K562 (cell line): ENCODE measurements at regions not wholly inside any gene's neighbourhood (a gene's known extent, or its start where the extent isn't known, plus 50 kb on each side); places are given as distances from the start of the nearest gene placed in this dataset.

ENCODE experiments used
- ATAC-seq: fragments of 200-7000 bp; cut with Tn5 transposase; 3 replicates; pipeline ENCODE4 v1.9.1; 2020; ENCODE audit warnings: moderate library complexity
- BruUV-seq: library from RNA; stranded (reverse); fragments of 400-500 nt; replicated peaks from 2 replicates; lab custom pipeline; 2021; lab: Mats Ljungman, UMichigan
- CTCF ChIA-PET: fragments of 300-600 bp; formaldehyde crosslinking; extraction: SDS; loops from one replicate; lab custom pipeline; 2021; ENCODE audit warnings: low intra/inter-chr PET ratio; lab: Yijun Ruan, JAX
- POLR2A ChIA-PET: fragments of 300-600, 350-650 bp; sonication (Branson Sonifier 250); formaldehyde crosslinking; extraction: SDS; loops from one replicate; lab custom pipeline; 2021; ENCODE audit warnings: antibody characterized with exemption, inconsistent platforms; lab: Yijun Ruan, JAX
- DNase-seq, 4 experiments: peaks; one replicate each; pipeline versions ENCODE4 v3.0.0 to v3.0.0-alpha.2; 2011 to 2018; ENCODE audit warnings: low spot score in 3 of 4, mixed read lengths in 3 of 4; ENCODE audit errors: extremely low read depth in 1 of 4
- FAIRE-seq: peaks from 2 replicates; lab custom pipeline; 2011; peaks lifted over from hg19 to GRCh38; lab: Jason Lieb, UNC
- H2AFZ ChIP-seq: 2 replicates; pipeline ENCODE4 v1.6.0; 2011; ENCODE audit warnings: low read depth, low read length, control low read depth, inconsistent platforms
- H3K27ac ChIP-seq: fragments of 200-600 bp; 3 replicates; pipeline ENCODE4 v1.8.0; 2011; ENCODE audit warnings: low read depth, mild to moderate bottlenecking, control low read depth, inconsistent platforms, low read length, moderate library complexity, mixed read lengths; ENCODE audit errors: extremely low read depth
- H3K27me3 ChIP-seq, 2 experiments: fragments of 300-600 bp in 1 of 2; 2 replicates in 1 of 2; 3 replicates in 1 of 2; pipeline versions ENCODE4 v1.6.0 to v1.8.0; 2011; ENCODE audit warnings: inconsistent platforms in 2 of 2, low read length in 2 of 2, mild to moderate bottlenecking in 1 of 2, mixed read lengths in 1 of 2, moderate library complexity in 1 of 2; ENCODE audit not compliant: control insufficient read depth in 2 of 2, insufficient read depth in 2 of 2
- H3K36me3 ChIP-seq: fragments of 300-600 bp; 3 replicates; pipeline ENCODE4 v1.8.0; 2011; ENCODE audit warnings: mild to moderate bottlenecking, low read length, inconsistent platforms; ENCODE audit not compliant: control insufficient read depth, insufficient read depth
- H3K4me1 ChIP-seq, 2 experiments: fragments of 200-600 bp in 1 of 2; replicated peaks in 1 of 2; 2 replicates in 1 of 2; 3 replicates in 1 of 2; pipeline versions ENCODE4 v1.5.1 to v1.8.0; 2011; ENCODE audit warnings: inconsistent platforms in 2 of 2, low read length in 2 of 2, mild to moderate bottlenecking in 1 of 2, mixed read lengths in 1 of 2, moderate library complexity in 1 of 2; ENCODE audit not compliant: control insufficient read depth in 2 of 2, insufficient read depth in 2 of 2
- H3K4me2 ChIP-seq: 2 replicates; pipeline ENCODE4 v1.6.1; 2011; ENCODE audit warnings: low read length, control low read depth, inconsistent platforms, mixed read lengths; ENCODE audit not compliant: insufficient read depth
- H3K4me3 ChIP-seq: fragments of 200-600 bp; sonication (generic), shearing (Covaris generic); 2 replicates; pipeline ENCODE4 v1.5.1; 2016; ENCODE audit warnings: control low read depth, inconsistent platforms
- H3K79me2 ChIP-seq: fragments of 200-600 bp; 3 replicates; pipeline ENCODE4 v1.8.0; 2011; ENCODE audit warnings: low read length, inconsistent platforms; ENCODE audit not compliant: control insufficient read depth, insufficient read depth
- H3K9ac ChIP-seq, 2 experiments: 2 replicates each; pipeline versions ENCODE4 v1.6.0 to v1.6.1; 2011; ENCODE audit warnings: low read depth in 2 of 2, low read length in 2 of 2, control low read depth in 1 of 2, inconsistent platforms in 1 of 2, mild to moderate bottlenecking in 1 of 2, mixed read lengths in 1 of 2; ENCODE audit not compliant: insufficient read depth in 1 of 2
- H3K9me1 ChIP-seq: one replicate; pipeline ENCODE4 v1.6.0; 2011; ENCODE audit warnings: inconsistent platforms, mild to moderate bottlenecking, low read length, moderate library complexity; ENCODE audit not compliant: control insufficient read depth, insufficient read depth
- H3K9me3 ChIP-seq: replicated peaks from 2 replicates; pipeline ENCODE4 v1.5.1; 2011; ENCODE audit warnings: low read depth, low read length, inconsistent platforms; ENCODE audit not compliant: control insufficient read depth, insufficient read depth
- H4K20me1 ChIP-seq: replicated peaks from 2 replicates; pipeline ENCODE4 v1.6.1; 2011; ENCODE audit warnings: low read length, inconsistent platforms, mixed read lengths; ENCODE audit not compliant: control insufficient read depth, insufficient read depth
- AFF1 ChIP-seq, 2 experiments: fragments of 450-650 bp; IDR thresholded peaks; 2 replicates each; pipeline ENCODE4 v1.6.1; 2018; ENCODE audit warnings: mild to moderate bottlenecking in 2 of 2, low read depth in 1 of 2; ENCODE audit not compliant: partially characterized antibody in 2 of 2
- ATF4 ChIP-seq: fragments of 450-650 bp; formaldehyde crosslinking; IDR thresholded peaks from 2 replicates; pipeline ENCODE4 v1.4.0; 2022; ENCODE audit warnings: mild to moderate bottlenecking, moderate library complexity
- ELK1 ChIP-seq: sonication (generic); formaldehyde crosslinking; IDR thresholded peaks from 2 replicates; pipeline ENCODE4 v1.8.1; 2022; ENCODE audit warnings: missing genetic modification reagents
- KAT2B ChIP-seq: IDR thresholded peaks from one replicate; pipeline ENCODE4 v1.6.1; 2012; ENCODE audit warnings: low read depth, mild to moderate bottlenecking, control low read depth, inconsistent platforms, low read length, moderate library complexity
- LARP7 ChIP-seq: fragments of 450-650 bp; IDR thresholded peaks from 2 replicates; pipeline ENCODE4 v1.6.1; 2016
- MAX ChIP-seq: sonication (generic); formaldehyde crosslinking; IDR thresholded peaks from 2 replicates; pipeline ENCODE4 v1.9.0; 2022; ENCODE audit warnings: mild to moderate bottlenecking, missing genetic modification reagents
- NFRKB ChIP-seq: fragments of 450-650 bp; IDR thresholded peaks from 2 replicates; pipeline ENCODE4 v1.6.1; 2016; ENCODE audit warnings: low read depth
- RB1 ChIP-seq: fragments of 450-650 bp; IDR thresholded peaks from 2 replicates; pipeline ENCODE4 v1.6.1; 2017; ENCODE audit warnings: low read depth, mild to moderate bottlenecking
- TCF3 ChIP-seq: sonication (generic); formaldehyde crosslinking; IDR thresholded peaks from 2 replicates; pipeline ENCODE4 v1.4.0; 2020; ENCODE audit warnings: mild to moderate bottlenecking, missing genetic modification reagents
- XRCC5 ChIP-seq: fragments of 200-400 bp; formaldehyde crosslinking; IDR thresholded peaks from 2 replicates; pipeline ENCODE4 v1.6.1; 2017; ENCODE audit warnings: low read depth, mild to moderate bottlenecking, low read length
- ZKSCAN3 ChIP-seq: fragments of 250-450 bp; sonication (Bioruptor Pico); IDR thresholded peaks from 2 replicates; pipeline ENCODE4 v1.4.0; 2020
- ZNF253 ChIP-seq: fragments of 250-450 bp; sonication (Bioruptor Pico); conservative IDR thresholded peaks from 2 replicates; pipeline ENCODE4 v1.6.1; 2021; ENCODE audit warnings: mild to moderate bottlenecking
- ZNF696 ChIP-seq: fragments of 250-450 bp; sonication (Bioruptor Pico); conservative IDR thresholded peaks from 2 replicates; pipeline ENCODE4 v1.4.0; 2020; ENCODE audit warnings: mild to moderate bottlenecking, moderate library complexity
- ZNF79 ChIP-seq: fragments of 250-450 bp; sonication (Bioruptor Pico); IDR thresholded peaks from 2 replicates; pipeline ENCODE4 v1.4.0; 2020; ENCODE audit warnings: low read depth, mild to moderate bottlenecking, moderate library complexity
- WGBS: fragments of 100-300 bp; shearing (Covaris generic); methylation state at CpG from one replicate; pipeline ENCODE4 v1.1.6; 2016; ENCODE audit warnings: low coverage, mixed read lengths; ENCODE audit not compliant: insufficient coverage; ENCODE audit errors: missing lambda C conversion rate; 5-methylcytosine and 5-hydroxymethylcytosine counted together
- in situ Hi-C: fragments of 300-500 bp; cut with MboI; formaldehyde crosslinking; loops from 4 replicates; pipeline ENCODE4 v1.15.0; 2018; ENCODE audit warnings: inconsistent platforms, mixed read lengths
- intact Hi-C: fragments of 100-400 bp; cut with micrococcal nuclease; formaldehyde crosslinking; loops from 2 replicates; pipeline ENCODE4 v1.14.2; 2022

GRCh38 chr7:24115661-24116060, 168.3 kb upstream of the NPY start:
- Histone ChIP-seq H2AFZ (no peak overlapping the region), H3K36me3 (no peaks in the 10 kb centered on the region), H4K20me1 (no peaks in the 10 kb centered on the region), H3K9me3 (no peaks in the 10 kb centered on the region), H3K27ac (no peak overlapping the region), H3K9ac (no peak overlapping the region), H3K79me2 (no peaks in the 10 kb centered on the region), H3K27me3 (peaks cover 0 to 4% of the 10 kb centered on the region in 2 experiments; a peak in 1 of 5 replicates), H3K9me1 (no peaks in the 10 kb centered on the region)
- ChIA-PET CTCF (no interaction called here), POLR2A (no interaction called here)
- in situ Hi-C loops = no loop called here
- 0% methylated on average over 3 of the region's 3 CpGs for WGBS
- ATAC-seq (no peak), DNase-seq (no peak), FAIRE-seq (no peak)
- intact Hi-C loops = no loop called here
- TF ChIP-seq TCF3 (CRISPR knock-in tag) (no peak), ZKSCAN3 (no peak), RB1 (no peak), ZNF79 (CRISPR knock-in tag) (no peak), ATF4 (CRISPR knock-in tag) (no peak), ZNF253 (CRISPR knock-in tag) (no peak), KAT2B (no peak), XRCC5 (no peak), ZNF696 (CRISPR knock-in tag) (no peak), MAX (CRISPR knock-in tag) (no peak), NFRKB (no peak), LARP7 (no peak), ELK1 (CRISPR knock-in tag) (no peak), AFF1 (IDR thresholded peaks at IDR 0.05; ENCODE audit: low read depth in 1 of 2, partially characterized antibody in 2 of 2) (no peak)
- TF ChIP-seq, all 486 proteins: peak for 0
- no peak overlapping the region for H3K4me3 ChIP-seq
- no peak overlapping the region for H3K4me2 ChIP-seq
- no peaks in the 10 kb centered on the region for H3K4me1 ChIP-seq
- BruUV-seq = no TSS peak
